H9 (cell line): ENCODE measurements at regions not wholly inside any gene's neighbourhood (a gene's known extent, or its start where the extent isn't known, plus 50 kb on each side); places are given as distances from the start of the nearest gene placed in this dataset.

Experiments
- DNase-seq: peaks from one replicate; pipeline ENCODE4 v3.0.0-alpha.2; 2017
- H2AFZ ChIP-seq: one replicate; pipeline ENCODE4 v1.6.1; 2013; ENCODE audit warnings: mild to moderate bottlenecking, low read length, control low read depth, moderate library complexity
- H2AK5ac ChIP-seq: 2 replicates; pipeline ENCODE4 v1.6.1; 2013; ENCODE audit warnings: low read length, control low read depth, mixed read lengths; ENCODE audit not compliant: insufficient read length
- H2BK120ac ChIP-seq: one replicate; pipeline ENCODE4 v1.6.1; 2013; ENCODE audit warnings: low read depth, mild to moderate bottlenecking, low read length, control low read depth, inconsistent platforms; ENCODE audit not compliant: poor library complexity, severe bottlenecking
- H2BK12ac ChIP-seq: 2 replicates; pipeline ENCODE4 v1.6.1; 2013; ENCODE audit warnings: low read length, control low read depth, mixed read lengths, low read depth; ENCODE audit not compliant: insufficient read length
- H2BK15ac ChIP-seq: 2 replicates; pipeline ENCODE4 v1.6.1; 2013; ENCODE audit warnings: low read depth, low read length, control low read depth
- H2BK20ac ChIP-seq: one replicate; pipeline ENCODE4 v1.6.1; 2013; ENCODE audit warnings: low read depth, mild to moderate bottlenecking, low read length, control low read depth, inconsistent platforms; ENCODE audit not compliant: poor library complexity, severe bottlenecking
- H2BK5ac ChIP-seq: 2 replicates; pipeline ENCODE4 v1.6.1; 2013; ENCODE audit warnings: low read length, control low read depth, mixed read lengths; ENCODE audit not compliant: insufficient read length
- H3K14ac ChIP-seq: 2 replicates; pipeline ENCODE4 v1.6.1; 2013; ENCODE audit warnings: low read length, control low read depth; ENCODE audit not compliant: insufficient read depth
- H3K18ac ChIP-seq: 2 replicates; pipeline ENCODE4 v1.6.1; 2013; ENCODE audit warnings: low read depth, mild to moderate bottlenecking, mixed read lengths, low read length, control low read depth; ENCODE audit not compliant: insufficient read length
- H3K23ac ChIP-seq: 2 replicates; pipeline ENCODE4 v1.6.1; 2013; ENCODE audit warnings: low read length, control low read depth, mixed read lengths, low read depth; ENCODE audit not compliant: insufficient read length
- H3K23me2 ChIP-seq: 2 replicates; pipeline ENCODE4 v1.6.1; 2013; ENCODE audit warnings: low read depth, mild to moderate bottlenecking, mixed read lengths, low read length, control low read depth; ENCODE audit not compliant: insufficient read length, poor library complexity, severe bottlenecking
- H3K27ac ChIP-seq: 2 replicates; pipeline ENCODE4 v1.5.1; 2013; ENCODE audit warnings: low read length, control low read depth, mixed read lengths, low read depth; ENCODE audit not compliant: insufficient read length
- H3K27me3 ChIP-seq: 2 replicates; pipeline ENCODE4 v1.6.1; 2013; ENCODE audit warnings: low read length, control low read depth, inconsistent platforms; ENCODE audit not compliant: insufficient read depth
- H3K4ac ChIP-seq: 2 replicates; pipeline ENCODE4 v1.6.1; 2013; ENCODE audit warnings: low read depth, mild to moderate bottlenecking, control low read depth, inconsistent platforms, low read length, moderate library complexity
- H3K4me1 ChIP-seq: 2 replicates; pipeline ENCODE4 v1.6.1; 2013; ENCODE audit warnings: low read length, control low read depth, inconsistent platforms; ENCODE audit not compliant: insufficient read depth
- H3K4me2 ChIP-seq: 2 replicates; pipeline ENCODE4 v1.6.1; 2013; ENCODE audit warnings: low read length, control low read depth, mixed read lengths; ENCODE audit not compliant: insufficient read length, insufficient read depth
- H3K56ac ChIP-seq: 2 replicates; pipeline ENCODE4 v1.6.1; 2013; ENCODE audit warnings: low read depth, mild to moderate bottlenecking, mixed read lengths, low read length, control low read depth; ENCODE audit not compliant: insufficient read length
- H3K79me1 ChIP-seq: 2 replicates; pipeline ENCODE4 v1.6.1; 2013; ENCODE audit warnings: low read depth, mild to moderate bottlenecking, moderate library complexity, low read length, control low read depth, inconsistent platforms; ENCODE audit not compliant: insufficient read depth, poor library complexity, severe bottlenecking
- H3K79me2 ChIP-seq: 2 replicates; pipeline ENCODE4 v1.6.1; 2013; ENCODE audit warnings: low read length, control low read depth, inconsistent platforms; ENCODE audit not compliant: insufficient read depth
- H3K9ac ChIP-seq: 2 replicates; pipeline ENCODE4 v1.6.1; 2013; ENCODE audit warnings: low read length, control low read depth, mixed read lengths; ENCODE audit not compliant: insufficient read length; ENCODE audit errors: extremely low read depth
- H3K9me3 ChIP-seq: one replicate; pipeline ENCODE4 v1.6.1; 2013; ENCODE audit warnings: low read depth, low read length, inconsistent platforms; ENCODE audit not compliant: control insufficient read depth
- H3T11ph ChIP-seq: one replicate; pipeline ENCODE4 v1.6.1; 2013; ENCODE audit warnings: mild to moderate bottlenecking, low read length, control low read depth, inconsistent platforms
- H4K20me1 ChIP-seq: one replicate; pipeline ENCODE4 v1.6.1; 2013; ENCODE audit not compliant: control insufficient read depth, insufficient read length, insufficient read depth
- H4K5ac ChIP-seq: 2 replicates; pipeline ENCODE4 v1.6.1; 2013; ENCODE audit warnings: low read depth, mild to moderate bottlenecking, mixed read lengths, low read length, control low read depth; ENCODE audit not compliant: insufficient read length
- H4K8ac ChIP-seq: replicated peaks from 2 replicates; pipeline ENCODE4 v1.6.1; 2013; ENCODE audit warnings: low read length, control low read depth, mixed read lengths, low read depth; ENCODE audit not compliant: insufficient read length
- H4K91ac ChIP-seq: 2 replicates; pipeline ENCODE4 v1.6.1; 2013; ENCODE audit warnings: low read depth, mild to moderate bottlenecking, moderate library complexity, mixed read lengths, low read length, control low read depth; ENCODE audit not compliant: insufficient read length
- H3K27ac Mint-ChIP-seq, 3 experiments: 2 replicates in 2 of 3; 3 replicates in 1 of 3; pipeline ENCODE4 v1.8.0; 2020 to 2021; ENCODE audit warnings: mixed read lengths in 3 of 3, mild to moderate bottlenecking in 1 of 3, moderate library complexity in 1 of 3
- H3K27me3 Mint-ChIP-seq: 2 replicates; pipeline ENCODE4 v1.8.0; 2021; ENCODE audit warnings: low read depth, mild to moderate bottlenecking, moderate library complexity, mixed read lengths
- H3K36me3 Mint-ChIP-seq, 3 experiments: 2 replicates in 2 of 3; 3 replicates in 1 of 3; pipeline ENCODE4 v1.8.0; 2020 to 2021; ENCODE audit warnings: low read depth in 3 of 3, mixed read lengths in 3 of 3; ENCODE audit not compliant: insufficient read depth in 1 of 3
- H3K4me1 Mint-ChIP-seq, 2 experiments: 2 replicates each; pipeline ENCODE4 v1.8.0; 2020; ENCODE audit warnings: mixed read lengths in 2 of 2
- H3K4me3 Mint-ChIP-seq, 2 experiments: 2 replicates in 1 of 2; 3 replicates in 1 of 2; pipeline ENCODE4 v1.8.0; 2020 to 2021; ENCODE audit warnings: mild to moderate bottlenecking in 2 of 2, mixed read lengths in 2 of 2, moderate library complexity in 1 of 2
- H3K9me3 Mint-ChIP-seq, 2 experiments: 2 replicates in 1 of 2; 3 replicates in 1 of 2; pipeline ENCODE4 v1.8.0; 2020; ENCODE audit warnings: mild to moderate bottlenecking in 2 of 2, mixed read lengths in 2 of 2, moderate library complexity in 1 of 2
- CTCF ChIP-seq: fragments of 200-600 bp; sonication (generic); conservative IDR thresholded peaks from 3 replicates; pipeline ENCODE4 v1.8.0; 2021; ENCODE audit warnings: antibody characterized with exemption, mild to moderate bottlenecking
- WGBS: extraction: QIAGEN DNeasy Blood & Tissue Kit; methylation state at CpG from one replicate; pipeline ENCODE4 v1.1.7; 2013; ENCODE audit warnings: missing lambda C conversion rate, low lambda C conversion rate, mixed read lengths; ENCODE audit not compliant: insufficient read length; ENCODE audit errors: extremely low coverage; 5-methylcytosine and 5-hydroxymethylcytosine counted together

DNA sequence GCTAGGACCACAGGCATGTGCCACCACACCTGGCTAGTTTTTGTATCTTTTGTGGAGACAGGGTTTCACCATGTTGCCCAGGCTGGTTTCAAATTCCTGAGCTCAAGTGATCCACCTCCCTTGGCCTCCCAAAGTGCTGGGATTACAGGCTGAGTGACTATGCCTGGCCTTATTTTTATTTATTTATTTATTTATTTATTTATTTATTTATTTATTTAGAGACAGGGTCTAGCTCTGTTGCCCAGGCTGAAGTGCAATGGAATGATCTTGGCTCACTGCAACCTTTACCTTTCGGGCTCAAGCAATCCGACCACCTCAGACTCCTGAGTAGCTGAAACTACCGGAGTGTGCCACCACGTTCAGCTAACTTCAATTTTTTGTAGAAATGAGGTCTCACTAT lies 117.0 kb upstream of the MAX start:
- H4K91ac ChIP-seq = no peak overlapping the region
- H3K4ac ChIP-seq = no peak overlapping the region
- H2AFZ ChIP-seq = no peak overlapping the region
- H3K18ac ChIP-seq = no peak overlapping the region
- Mint-ChIP-seq H3K9me3 (no peaks in the 10 kb centered on the region), H3K4me3 (no peak overlapping the region), H3K36me3 (no peaks in the 10 kb centered on the region), H3K4me1 (peaks cover 12 to 13% of the 10 kb centered on the region in 2 experiments), H3K27ac (no peak overlapping the region), H3K27me3 (peaks cover 2% of the 10 kb centered on the region; the same call in 1 of the 2 replicates)
- H3K9ac ChIP-seq = no peak overlapping the region
- H3K9me3 ChIP-seq = no peaks in the 10 kb centered on the region
- no peak overlapping the region for H4K5ac ChIP-seq
- H2BK120ac ChIP-seq = no peak overlapping the region
- H3K14ac ChIP-seq = no peak overlapping the region
- H3K4me2 ChIP-seq = no peak overlapping the region
- no peak overlapping the region for H3K23ac ChIP-seq
- H3K56ac ChIP-seq = no peak overlapping the region
- no peaks in the 10 kb centered on the region for H3K27me3 ChIP-seq
- H3K23me2 ChIP-seq = no peaks in the 10 kb centered on the region
- no peak overlapping the region for H2AK5ac ChIP-seq
- no peak for TF ChIP-seq CTCF
- no peak overlapping the region for H3K27ac ChIP-seq
- no peak overlapping the region for H2BK12ac ChIP-seq
- H4K20me1 ChIP-seq = no peaks in the 10 kb centered on the region
- no peak overlapping the region for H2BK15ac ChIP-seq
- WGBS = no CpG with 5 or more reads among the region's 4 CpGs
- no peak overlapping the region for H3T11ph ChIP-seq
- no peak overlapping the region for H4K8ac ChIP-seq
- no peaks in the 10 kb centered on the region for H3K79me1 ChIP-seq
- H2BK20ac ChIP-seq = no peak overlapping the region
- H3K4me1 ChIP-seq = no peaks in the 10 kb centered on the region
- no peak overlapping the region for H2BK5ac ChIP-seq
- H3K79me2 ChIP-seq = no peaks in the 10 kb centered on the region
- DNase-seq = no peak
